Hematopoietic multipotent progenitor cell treated with erythropoietin and hydrocortisone succinate and interleukin-3 and kit ligand, for 6 days (in vitro differentiated cells): ENCODE measurements at regions not wholly inside any gene's neighbourhood (a gene's known extent, or its start where the extent isn't known, plus 50 kb on each side); places are given as distances from the start of the nearest gene placed in this dataset.
"Not testable (repeated sequence)": the region's sequence is repeated elsewhere in the genome, so short reads cannot be mapped to it uniquely, and the experiment has no call there.

Experiments
- DNase-seq: peaks from one replicate; pipeline ENCODE4 v3.0.0-alpha.2; 2015

DNA sequence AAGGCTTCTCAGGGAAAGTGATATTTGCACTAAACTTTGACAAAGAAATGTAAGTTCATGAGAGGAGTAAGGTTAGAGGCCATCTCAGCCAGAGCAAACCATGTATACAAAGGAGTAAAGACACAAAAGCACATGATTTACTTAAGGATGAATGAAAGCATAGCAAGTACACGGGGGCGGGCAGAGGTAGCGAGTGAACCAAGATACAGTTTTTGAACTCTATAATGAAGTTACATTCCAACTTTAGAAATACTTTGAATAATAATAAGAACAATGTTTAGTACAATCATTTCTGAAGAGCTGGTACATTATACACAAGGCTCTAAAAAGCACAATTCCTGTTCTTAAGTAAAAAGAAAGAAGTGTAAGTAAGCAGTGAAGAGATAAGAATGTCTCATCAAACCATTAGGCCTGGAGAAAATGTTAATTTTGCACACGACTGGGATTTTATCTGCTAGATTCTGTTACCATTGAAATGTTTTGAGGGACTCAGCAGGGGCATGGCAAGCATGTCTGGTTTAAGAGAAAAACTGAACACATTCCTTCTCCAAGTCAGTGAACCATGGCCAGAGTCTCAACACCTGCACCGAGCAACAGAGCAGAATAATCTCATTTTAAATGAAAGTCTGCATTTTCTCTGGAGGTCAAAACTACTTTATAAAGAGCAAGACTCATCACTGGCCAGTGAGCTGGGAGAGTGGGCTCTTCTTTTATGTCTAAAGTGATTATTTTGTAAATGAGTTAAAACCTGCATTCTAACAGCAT, 147.6 kb upstream of the TRPM3 start:
- DNase-seq = no peak

GRCh38 chr9:71263451-71263850, 142.0 kb upstream of the TRPM3 start:
- DNase-seq = no peak

GRCh38 chr9:71260419-71260818, 139.0 kb upstream of the TRPM3 start:
- DNase-seq = not testable (repeated sequence)

- no peak for DNase-seq
These were observed 133.3 kb upstream of the TRPM3 start for GRCh38 chr9:71254592-71255277.

GRCh38 chr9:71253011-71253410, 131.6 kb upstream of the TRPM3 start:
- DNase-seq = no peak

- DNase-seq = no peak
These were observed 129.2 kb upstream of the TRPM3 start for GRCh38 chr9:71250581-71250980.

GRCh38 chr9:71249729-71250317, 128.4 kb upstream of the TRPM3 start:
- DNase-seq = peak; percentile 88

- no peak for DNase-seq
These were observed 124.2 kb upstream of the TRPM3 start for GRCh38 chr9:71245651-71246050.

DNA sequence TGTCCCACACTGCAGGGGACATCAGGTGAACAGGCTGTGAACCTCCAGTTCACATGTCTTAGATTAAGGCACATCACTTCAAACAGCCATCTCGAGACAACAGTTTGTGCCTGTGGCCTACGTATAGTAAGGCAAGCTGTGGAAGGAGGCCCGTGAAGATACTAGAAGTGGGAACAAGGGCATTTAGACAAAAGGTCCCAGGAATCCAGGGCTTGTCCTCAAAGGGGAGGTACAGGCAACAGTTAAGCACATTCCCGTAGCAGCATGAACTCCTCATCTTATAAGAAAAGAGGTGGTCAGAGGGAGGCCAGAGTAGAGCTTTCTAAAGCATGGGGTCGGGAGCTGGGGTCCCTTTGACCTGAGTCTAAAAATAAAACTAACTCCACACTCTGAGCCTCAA, 122.5 kb upstream of the TRPM3 start:
- DNase-seq = no peak

GRCh38 chr9:71242081-71242480, 120.7 kb upstream of the TRPM3 start:
- no peak for DNase-seq

- no peak for DNase-seq
These were observed 115.6 kb upstream of the TRPM3 start for GRCh38 chr9:71237051-71237450.

- DNase-seq = no peak
These were observed 112.2 kb upstream of the TRPM3 start for GRCh38 chr9:71233646-71234045.

DNA sequence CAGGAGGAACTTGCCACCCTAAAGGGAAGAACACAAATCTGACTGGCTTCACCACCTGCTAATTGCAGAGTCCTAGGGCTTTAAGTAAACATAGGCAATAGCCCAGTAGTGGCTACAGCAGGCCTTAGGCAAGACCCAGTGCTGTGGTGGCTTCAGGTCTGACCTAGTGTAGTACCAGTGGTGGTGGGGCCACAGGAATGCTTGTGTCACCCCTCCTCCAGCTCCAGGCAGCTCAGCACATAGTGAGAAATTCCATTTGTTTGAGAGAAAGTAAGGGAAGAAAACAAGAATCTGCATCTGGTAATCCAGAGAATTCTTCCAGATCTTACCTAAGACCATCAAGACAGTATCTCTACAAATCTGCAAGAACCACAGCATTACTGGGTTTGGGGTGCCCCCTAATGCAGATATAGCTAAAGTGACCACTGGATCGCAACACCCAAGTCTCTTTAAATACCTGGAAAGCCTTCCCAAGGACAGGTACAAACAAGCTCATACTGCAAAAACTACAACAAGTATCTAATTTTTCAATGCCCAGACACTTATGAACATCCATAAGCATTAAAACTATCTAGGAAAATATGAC, 102.6 kb upstream of the TRPM3 start:
- DNase-seq = peak; percentile 14

DNA sequence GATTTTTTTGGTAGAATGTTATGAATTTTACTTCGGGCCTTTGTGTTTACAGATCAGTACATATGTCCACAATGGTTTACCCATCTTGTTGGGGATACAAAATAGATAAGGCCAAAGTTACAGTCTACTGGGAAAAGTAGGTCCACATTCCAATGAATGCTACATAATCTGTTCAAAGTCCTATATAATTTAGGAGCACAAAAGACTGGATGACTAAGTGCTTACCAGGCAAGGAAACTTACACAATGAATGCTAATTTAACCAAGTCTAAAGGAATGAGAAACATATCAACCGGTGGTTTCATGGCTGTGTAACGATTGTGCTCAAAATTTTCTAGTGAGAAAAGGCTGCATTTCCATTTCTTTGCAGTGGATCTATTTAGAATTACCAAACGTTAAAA, 97.4 kb upstream of the TRPM3 start:
- no peak for DNase-seq

DNA sequence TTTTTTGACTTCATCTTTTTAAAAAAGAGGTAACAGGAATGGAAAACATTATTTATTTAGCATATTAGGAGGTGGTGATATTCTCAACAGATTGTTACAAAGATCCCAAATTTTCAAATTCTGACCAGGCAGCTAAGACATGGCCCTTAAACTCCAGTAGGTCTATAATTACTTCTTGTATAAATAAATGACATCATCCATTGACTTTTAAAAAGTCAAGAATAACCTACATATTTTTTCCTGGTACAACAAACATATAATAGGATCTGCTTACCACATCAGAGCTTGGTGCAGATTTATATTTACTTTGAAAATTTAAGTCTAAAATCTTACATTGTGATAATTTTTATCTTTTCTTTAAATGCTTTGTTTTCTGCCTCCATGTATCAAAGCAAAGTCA, 92.2 kb upstream of the TRPM3 start:
- DNase-seq = no peak

DNA sequence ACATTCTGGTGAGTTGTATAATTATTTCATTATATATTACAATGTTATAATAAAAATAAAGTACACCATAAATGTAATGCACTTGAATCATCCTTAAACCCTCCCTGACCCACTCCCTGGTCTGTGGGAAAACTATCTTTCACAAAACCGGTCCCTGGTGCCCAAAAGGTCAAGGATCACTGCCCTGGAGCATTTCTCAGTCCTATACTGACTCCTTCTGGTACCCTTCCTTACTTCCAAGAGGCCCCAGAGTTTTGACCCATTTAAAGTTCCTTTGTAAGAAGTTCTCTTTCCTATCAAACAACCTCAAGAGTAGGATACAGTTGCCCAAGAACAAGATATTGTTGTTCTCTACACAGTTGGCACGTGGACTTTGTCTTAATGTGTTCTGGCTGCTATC, 88.9 kb upstream of the TRPM3 start:
- no peak for DNase-seq

DNA sequence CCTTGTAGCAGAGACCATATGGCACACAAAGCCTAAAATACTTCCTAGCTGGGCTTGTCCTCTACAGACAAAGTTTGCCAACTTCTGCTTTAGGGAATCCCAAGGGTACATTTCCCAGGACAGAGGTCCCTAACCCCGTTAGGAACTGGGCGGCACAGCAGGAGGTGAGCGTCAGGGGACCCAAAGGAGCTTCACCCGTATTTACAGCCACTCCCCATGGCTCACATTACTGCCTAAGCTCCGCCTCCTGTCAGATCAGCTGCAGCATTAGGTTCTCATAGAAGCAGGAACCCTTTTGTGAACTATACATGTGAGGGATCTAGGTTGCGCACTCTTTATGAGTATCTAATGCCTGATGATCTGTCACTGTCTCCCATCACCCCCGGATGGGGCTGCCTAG, 88.5 kb upstream of the TRPM3 start:
- DNase-seq = no peak

DNA sequence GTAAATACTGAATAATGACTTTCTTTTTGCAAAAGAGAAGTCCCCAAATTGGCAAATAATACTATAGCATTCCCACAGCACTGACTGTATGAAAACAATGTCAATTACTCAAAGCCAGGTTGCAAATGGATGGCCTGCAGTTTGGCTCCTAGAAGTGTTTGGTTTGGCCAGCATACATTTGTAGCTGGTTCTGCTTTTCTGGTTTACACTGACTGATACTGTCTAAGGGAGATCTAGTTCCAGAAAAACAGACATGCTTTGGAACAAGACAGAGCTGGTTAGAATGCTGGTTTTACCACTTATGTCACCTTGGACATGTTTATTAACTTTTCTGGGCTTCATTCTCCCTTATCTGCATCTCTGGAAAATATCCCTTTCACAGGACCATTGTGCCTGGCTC, 81.5 kb upstream of the TRPM3 start:
- no peak for DNase-seq

GRCh38 chr9:71191708-71192107, 70.3 kb upstream of the TRPM3 start:
- DNase-seq = no peak

DNA sequence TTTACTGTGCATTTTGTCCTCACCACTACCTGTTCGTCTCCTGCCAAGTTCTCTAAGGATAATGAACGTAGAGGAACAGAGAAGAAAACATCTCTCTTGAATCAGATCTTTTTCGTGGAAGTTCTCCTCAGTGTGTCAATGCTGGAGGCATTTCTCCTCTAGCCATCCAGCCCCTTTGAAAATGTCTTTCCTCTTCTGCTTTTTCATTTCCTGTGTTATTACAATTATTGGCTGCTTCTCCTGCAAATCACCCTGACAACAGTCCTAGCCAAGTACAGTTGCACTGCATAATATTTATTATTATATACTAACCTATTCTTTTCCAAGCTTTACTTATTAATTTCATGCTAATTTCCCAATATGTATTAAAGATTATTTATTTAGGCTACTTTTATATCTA, 61.8 kb upstream of the TRPM3 start:
- peak; percentile 18 for DNase-seq

- no peak for DNase-seq
These were observed 57.8 kb upstream of the TRPM3 start for GRCh38 chr9:71179183-71179582.

DNA sequence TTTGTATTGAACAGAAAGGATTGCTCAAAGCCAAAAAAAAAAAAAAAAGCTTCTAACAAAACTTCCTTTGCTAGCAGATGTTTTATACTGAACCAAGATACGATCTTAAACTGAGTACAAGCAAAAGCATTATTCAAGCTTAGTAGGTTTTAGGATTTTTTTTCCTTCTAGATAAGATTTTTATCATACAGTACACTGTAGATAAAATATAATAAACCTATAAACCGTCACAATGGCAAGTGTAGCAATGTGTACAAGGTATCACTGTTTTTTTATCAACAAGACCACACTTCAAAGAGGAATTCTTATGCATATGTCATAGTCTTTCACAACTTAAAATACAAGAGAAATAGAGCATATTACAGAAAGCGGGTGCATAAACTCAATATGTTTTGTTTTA, 56.5 kb upstream of the TRPM3 start:
- peak; percentile 10 for DNase-seq

GRCh38 chr9:71171517-71171916, 50.1 kb upstream of the TRPM3 start:
- no peak for DNase-seq
